Prostate gland (tissue), 1 donor: ENCODE measurements at regions not wholly inside any gene's neighbourhood (a gene's known extent, or its start where the extent isn't known, plus 50 kb on each side); places are given as distances from the start of the nearest gene placed in this dataset.

Source experiments
- POLR2A ChIP-seq: fragments of 450-650 bp; IDR thresholded peaks from one replicate; pipeline ENCODE4 v1.6.1; 2016; ENCODE audit warnings: antibody characterized with exemption, mild to moderate bottlenecking
- POLR2AphosphoS5 ChIP-seq: sonication (generic); formaldehyde crosslinking; IDR thresholded peaks from one replicate; pipeline ENCODE4 v1.6.1; 2017; ENCODE audit warnings: antibody characterized with exemption

DNA sequence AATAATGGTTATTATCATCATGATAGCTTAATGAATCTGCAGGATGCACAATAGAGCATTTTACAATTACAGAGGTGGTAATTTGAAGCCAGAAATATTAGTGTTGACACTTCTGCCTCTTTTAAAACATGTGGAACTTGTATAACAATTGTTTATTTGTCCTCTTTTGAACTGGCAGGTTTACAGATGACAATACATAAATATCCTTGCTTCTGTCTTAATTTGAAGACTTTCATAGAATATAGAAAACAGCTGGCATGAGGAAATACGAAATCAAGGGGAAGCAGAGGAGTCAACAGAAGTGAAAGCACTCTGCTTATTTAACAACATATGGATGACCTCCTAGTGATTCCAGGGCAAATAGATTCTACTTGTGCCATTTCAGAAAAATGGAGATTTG is 270.5 kb upstream of the SGO1 start:
- no peak for TF ChIP-seq POLR2AphosphoS5
- TF ChIP-seq POLR2A: no peak
